SK-N-SH (cell line): ENCODE measurements at regions not wholly inside any gene's neighbourhood (a gene's known extent, or its start where the extent isn't known, plus 50 kb on each side); places are given as distances from the start of the nearest gene placed in this dataset.

Source experiments
- EP300 ChIP-seq, 2 experiments: IDR thresholded peaks; 2 replicates each; pipeline versions ENCODE4 v1.4.0 to v1.6.1; 2012; ENCODE audit warnings: borderline replicate concordance in 1 of 2, low read depth in 1 of 2, low read length in 1 of 2
- EZH2phosphoT487 ChIP-seq: fragments of 200-600 bp; sonication (generic); IDR thresholded peaks from 2 replicates; pipeline ENCODE4 v1.6.1; 2017; ENCODE audit warnings: low read depth, mixed run types, mild to moderate bottlenecking, antibody characterized with exemption, moderate library complexity, borderline replicate concordance
- POLR2AphosphoS5 ChIP-seq: IDR thresholded peaks from 2 replicates; pipeline ENCODE4 v1.6.1; 2012; ENCODE audit warnings: low read depth, low read length
- REST ChIP-seq: IDR thresholded peaks from 2 replicates; pipeline ENCODE4 v1.6.1; 2012; ENCODE audit warnings: mild to moderate bottlenecking, low read depth, low read length, moderate library complexity

- TF ChIP-seq REST (no peak), POLR2AphosphoS5 (no peak), EP300 (IDR thresholded peaks at IDR 0.05; ENCODE audit: borderline replicate concordance in 1 of 2, low read depth in 1 of 2, low read length in 1 of 2) (no peak), EZH2phosphoT487 (no peak)
These were observed 365.3 kb downstream of the SAMD5 start for GRCh38 chr6:147873816-147874215.
